GM10248 (cell line): ENCODE measurements at regions not wholly inside any gene's neighbourhood (a gene's known extent, or its start where the extent isn't known, plus 50 kb on each side); places are given as distances from the start of the nearest gene placed in this dataset.

Experiments used
- CTCF ChIA-PET: fragments of 300-600 bp; sonication (Branson Sonifier 250); formaldehyde crosslinking; extraction: SDS; loops from one replicate; lab custom pipeline; 2021; ENCODE audit warnings: antibody characterized with exemption; lab: Yijun Ruan, JAX
- POLR2A ChIA-PET: fragments of 350-650 bp; sonication (Branson Sonifier 250); formaldehyde crosslinking; extraction: SDS; loops from one replicate; lab custom pipeline; 2020; ENCODE audit warnings: antibody characterized with exemption; lab: Yijun Ruan, JAX
- DNase-seq: peaks from one replicate; pipeline ENCODE4 v3.0.0; 2012; ENCODE audit errors: extremely low spot score
- TF ChIP-seq, protein P1 (sequence below): IDR thresholded peaks from 2 replicates; pipeline ENCODE4 v1.5.1; 2012; ENCODE audit warnings: mild to moderate bottlenecking, low read depth; ENCODE audit errors: extremely low read depth, missing control alignments, control extremely low read depth

GRCh38 chr13:47747901-47748300 lies 253.2 kb downstream of the SUCLA2 start:
- CTCF ChIA-PET = interaction anchor here (1.3 kb wide), 1 partner anchor 9 kb away, joined by 5 read pairs; no protein-coding TSS in a partner anchor
- TF ChIP-seq, protein P1, sequence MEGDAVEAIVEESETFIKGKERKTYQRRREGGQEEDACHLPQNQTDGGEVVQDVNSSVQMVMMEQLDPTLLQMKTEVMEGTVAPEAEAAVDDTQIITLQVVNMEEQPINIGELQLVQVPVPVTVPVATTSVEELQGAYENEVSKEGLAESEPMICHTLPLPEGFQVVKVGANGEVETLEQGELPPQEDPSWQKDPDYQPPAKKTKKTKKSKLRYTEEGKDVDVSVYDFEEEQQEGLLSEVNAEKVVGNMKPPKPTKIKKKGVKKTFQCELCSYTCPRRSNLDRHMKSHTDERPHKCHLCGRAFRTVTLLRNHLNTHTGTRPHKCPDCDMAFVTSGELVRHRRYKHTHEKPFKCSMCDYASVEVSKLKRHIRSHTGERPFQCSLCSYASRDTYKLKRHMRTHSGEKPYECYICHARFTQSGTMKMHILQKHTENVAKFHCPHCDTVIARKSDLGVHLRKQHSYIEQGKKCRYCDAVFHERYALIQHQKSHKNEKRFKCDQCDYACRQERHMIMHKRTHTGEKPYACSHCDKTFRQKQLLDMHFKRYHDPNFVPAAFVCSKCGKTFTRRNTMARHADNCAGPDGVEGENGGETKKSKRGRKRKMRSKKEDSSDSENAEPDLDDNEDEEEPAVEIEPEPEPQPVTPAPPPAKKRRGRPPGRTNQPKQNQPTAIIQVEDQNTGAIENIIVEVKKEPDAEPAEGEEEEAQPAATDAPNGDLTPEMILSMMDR = no peak
- POLR2A ChIA-PET = no interaction called here
- DNase-seq = no peak

DNA sequence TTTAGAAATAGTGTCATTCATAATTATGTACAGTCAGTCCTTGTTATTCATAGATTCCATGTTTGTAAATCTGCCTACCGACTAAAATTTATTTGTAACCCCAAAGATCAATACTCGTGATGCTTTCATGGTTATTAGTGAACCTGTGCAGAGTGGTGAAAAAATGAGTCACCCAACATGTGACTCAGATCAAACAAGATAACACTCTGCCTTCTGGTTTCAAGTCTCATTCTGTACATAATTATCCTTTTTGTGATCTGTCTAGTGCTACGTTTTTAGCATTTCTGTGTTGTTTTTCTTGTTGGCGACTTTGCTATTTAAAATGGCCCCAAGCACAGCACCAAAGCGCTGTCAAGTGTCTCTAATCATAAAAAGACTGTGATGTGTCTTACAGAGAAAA lies 274.7 kb downstream of the SUCLA2 start:
- TF ChIP-seq, protein P1 = no peak
- POLR2A ChIA-PET = no interaction called here
- CTCF ChIA-PET = no interaction called here
- DNase-seq = no peak

- TF ChIP-seq, protein P1 = no peak
- ChIA-PET CTCF (interaction anchor here (0.7 kb wide), 1 partner anchor 17 kb away, joined by 3 read pairs; no protein-coding TSS in a partner anchor), POLR2A (no interaction called here)
- no peak for DNase-seq
Measured at GRCh38 chr13:47723898-47724297, 277.2 kb downstream of the SUCLA2 start.

GRCh38 chr13:47719164-47719563 lies 281.9 kb downstream of the SUCLA2 start:
- TF ChIP-seq, protein P1 = no peak
- CTCF ChIA-PET = interaction anchor here (1.4 kb wide), 1 partner anchor 13 kb away, joined by 4 read pairs; no protein-coding TSS in a partner anchor
- POLR2A ChIA-PET = no interaction called here
- DNase-seq = no peak

- ChIA-PET CTCF (no interaction called here), POLR2A (no interaction called here)
- DNase-seq = no peak
- TF ChIP-seq, protein P1 = no peak
Measured at GRCh38 chr13:47718556-47718955, 282.5 kb downstream of the SUCLA2 start.

- TF ChIP-seq, protein P1 = no peak
- POLR2A ChIA-PET = no interaction called here
- CTCF ChIA-PET = no interaction called here
- no peak for DNase-seq
Measured at GRCh38 chr13:47708386-47708785, 292.7 kb downstream of the SUCLA2 start.
